AG04449 (cell line): ENCODE measurements at regions not wholly inside any gene's neighbourhood (a gene's known extent, or its start where the extent isn't known, plus 50 kb on each side); places are given as distances from the start of the nearest gene placed in this dataset.

Source experiments
- CTCF ChIA-PET: fragments of 350-600 bp; formaldehyde crosslinking; extraction: SDS; loops from one replicate; lab custom pipeline; 2021; ENCODE audit warnings: antibody characterized with exemption; lab: Yijun Ruan, JAX
- POLR2A ChIA-PET: fragments of 400-600, 350-600 bp; formaldehyde crosslinking; extraction: SDS; loops from one replicate; lab custom pipeline; 2020; ENCODE audit warnings: antibody characterized with exemption, inconsistent platforms; lab: Yijun Ruan, JAX
- DNase-seq: peaks from one replicate; pipeline ENCODE4 v3.0.0-alpha.2; 2010; ENCODE audit warnings: low read depth, low spot score
- H3K4me3 ChIP-seq: 2 replicates; pipeline ENCODE4 v1.5.1; 2011; ENCODE audit warnings: low read depth, mild to moderate bottlenecking, control low read depth, low read length
- TF ChIP-seq, protein P1 (sequence below): IDR thresholded peaks from one replicate; pipeline ENCODE4 v1.5.1; 2011; ENCODE audit warnings: mild to moderate bottlenecking, moderate library complexity, low read length, control low read depth, inconsistent platforms; ENCODE audit not compliant: insufficient read depth; ENCODE audit errors: missing control alignments

GRCh38 chr10:78995987-78996791, 72.6 kb upstream of the ZMIZ1 start:
- no peak for DNase-seq
- POLR2A ChIA-PET: no interaction called here
- no peak overlapping the region for H3K4me3 ChIP-seq
- TF ChIP-seq, protein P1, sequence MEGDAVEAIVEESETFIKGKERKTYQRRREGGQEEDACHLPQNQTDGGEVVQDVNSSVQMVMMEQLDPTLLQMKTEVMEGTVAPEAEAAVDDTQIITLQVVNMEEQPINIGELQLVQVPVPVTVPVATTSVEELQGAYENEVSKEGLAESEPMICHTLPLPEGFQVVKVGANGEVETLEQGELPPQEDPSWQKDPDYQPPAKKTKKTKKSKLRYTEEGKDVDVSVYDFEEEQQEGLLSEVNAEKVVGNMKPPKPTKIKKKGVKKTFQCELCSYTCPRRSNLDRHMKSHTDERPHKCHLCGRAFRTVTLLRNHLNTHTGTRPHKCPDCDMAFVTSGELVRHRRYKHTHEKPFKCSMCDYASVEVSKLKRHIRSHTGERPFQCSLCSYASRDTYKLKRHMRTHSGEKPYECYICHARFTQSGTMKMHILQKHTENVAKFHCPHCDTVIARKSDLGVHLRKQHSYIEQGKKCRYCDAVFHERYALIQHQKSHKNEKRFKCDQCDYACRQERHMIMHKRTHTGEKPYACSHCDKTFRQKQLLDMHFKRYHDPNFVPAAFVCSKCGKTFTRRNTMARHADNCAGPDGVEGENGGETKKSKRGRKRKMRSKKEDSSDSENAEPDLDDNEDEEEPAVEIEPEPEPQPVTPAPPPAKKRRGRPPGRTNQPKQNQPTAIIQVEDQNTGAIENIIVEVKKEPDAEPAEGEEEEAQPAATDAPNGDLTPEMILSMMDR: no peak
- CTCF ChIA-PET: interaction anchor here (1.4 kb wide), 1 partner anchor 13 kb away, joined by 3 read pairs; no protein-coding TSS in a partner anchor

GRCh38 chr10:78996792-78997129, 72.0 kb upstream of the ZMIZ1 start:
- TF ChIP-seq, protein P1: no peak
- H3K4me3 ChIP-seq: no peak overlapping the region
- CTCF ChIA-PET: interaction anchor here (1.4 kb wide), 1 partner anchor 13 kb away, joined by 3 read pairs; no protein-coding TSS in a partner anchor
- POLR2A ChIA-PET: no interaction called here
- no peak for DNase-seq

DNA sequence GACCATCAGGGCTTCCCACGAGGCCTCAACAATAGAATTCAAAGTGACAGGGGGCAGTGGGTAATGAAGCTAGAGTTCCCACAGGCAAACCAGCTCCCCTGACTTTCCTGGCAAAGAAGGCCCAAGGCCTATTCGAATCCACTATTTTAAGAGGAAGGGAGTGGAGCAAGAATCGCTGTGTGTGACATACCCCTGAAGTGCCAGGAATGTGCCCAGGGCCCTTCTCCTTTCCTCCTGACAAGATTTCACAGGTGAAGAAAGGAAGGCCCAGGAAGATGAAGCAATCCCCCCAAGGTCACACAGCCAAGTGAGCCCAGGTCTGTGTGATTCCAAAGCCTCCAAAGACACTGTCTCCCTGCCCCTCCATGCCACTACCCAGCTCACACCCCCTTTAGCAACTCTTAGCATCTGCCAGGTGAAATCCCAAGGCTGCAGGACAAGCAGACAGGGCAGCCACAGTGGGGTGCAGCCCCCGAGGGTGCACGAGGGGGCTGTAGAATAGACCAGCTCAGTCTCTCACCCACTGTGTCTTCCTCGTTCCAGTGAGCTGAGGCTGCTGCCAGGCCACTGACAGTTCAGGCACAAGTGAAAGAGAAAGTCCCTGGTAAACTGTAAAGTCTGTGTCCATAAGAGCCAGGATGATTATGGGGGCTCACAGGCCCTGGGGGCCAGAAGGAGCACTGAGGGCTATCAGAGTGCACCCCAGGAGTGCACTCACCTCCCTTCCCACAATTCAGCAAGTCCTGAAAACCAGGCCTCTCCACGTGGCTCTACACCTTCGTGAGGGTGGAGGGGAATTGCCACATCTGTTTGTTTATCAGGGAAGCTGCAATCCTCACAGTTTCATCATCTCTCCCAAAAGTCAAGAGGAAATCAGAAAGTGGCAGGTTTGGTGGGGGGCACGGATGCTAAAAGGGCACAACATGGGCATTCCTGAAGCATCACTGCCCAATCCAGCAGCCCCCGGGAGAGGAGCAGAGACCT, 70.8 kb upstream of the ZMIZ1 start:
- ChIA-PET POLR2A (interaction anchor here (0.6 kb wide), 1 partner anchor 370 kb away, joined by 3 read pairs; no protein-coding TSS in a partner anchor), CTCF (interaction anchor here (1.3 to 1.4 kb wide), 3 partner anchors 14 to 197 kb away, joined by 3 to 5 read pairs (median 4); no protein-coding TSS in a partner anchor)
- no peak for DNase-seq
- TF ChIP-seq, protein P1: no peak
- H3K4me3 ChIP-seq: no peak overlapping the region

GRCh38 chr10:79001082-79001885, 67.5 kb upstream of the ZMIZ1 start:
- TF ChIP-seq, protein P1: no peak

DNA sequence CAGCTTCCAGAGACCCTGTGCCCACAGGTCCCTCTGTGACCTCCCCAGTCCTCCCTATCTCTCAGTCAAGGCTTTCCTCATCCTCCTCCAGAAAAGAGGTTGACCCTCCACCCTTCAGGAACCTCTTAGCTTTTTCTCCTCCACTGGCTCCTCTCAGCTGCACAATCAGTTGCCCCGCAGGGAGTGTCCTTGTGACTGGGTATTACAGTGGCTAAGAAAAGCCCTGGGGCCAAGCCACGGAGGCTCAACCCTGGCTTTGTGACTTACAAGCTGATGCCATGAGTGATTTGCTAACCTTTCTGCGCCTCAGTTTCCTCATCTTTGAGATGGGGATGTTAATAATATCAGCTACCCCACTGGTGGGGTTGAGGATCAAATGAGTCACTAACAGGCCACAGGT, 66.4 kb upstream of the ZMIZ1 start:
- no peak overlapping the region for H3K4me3 ChIP-seq
- no peak for DNase-seq
- ChIA-PET CTCF (no interaction called here), POLR2A (no interaction called here)
- TF ChIP-seq, protein P1: no peak

More at GRCh38 chr10:79001082-79001885, 67.5 kb upstream of the ZMIZ1 start:
- DNase-seq: no peak
- ChIA-PET CTCF (no interaction called here), POLR2A (no interaction called here)
- no peak overlapping the region for H3K4me3 ChIP-seq
